NCI-H510A treated with DMSO at 0.1 percent for 48 hours (cell line): ENCODE measurements at regions not wholly inside any gene's neighbourhood (a gene's known extent, or its start where the extent isn't known, plus 50 kb on each side); places are given as distances from the start of the nearest gene placed in this dataset.

Experiments used
- DNase-seq: peaks from one replicate; lab custom pipeline; 2025; lab: John Stamatoyannopoulos, UW

DNA sequence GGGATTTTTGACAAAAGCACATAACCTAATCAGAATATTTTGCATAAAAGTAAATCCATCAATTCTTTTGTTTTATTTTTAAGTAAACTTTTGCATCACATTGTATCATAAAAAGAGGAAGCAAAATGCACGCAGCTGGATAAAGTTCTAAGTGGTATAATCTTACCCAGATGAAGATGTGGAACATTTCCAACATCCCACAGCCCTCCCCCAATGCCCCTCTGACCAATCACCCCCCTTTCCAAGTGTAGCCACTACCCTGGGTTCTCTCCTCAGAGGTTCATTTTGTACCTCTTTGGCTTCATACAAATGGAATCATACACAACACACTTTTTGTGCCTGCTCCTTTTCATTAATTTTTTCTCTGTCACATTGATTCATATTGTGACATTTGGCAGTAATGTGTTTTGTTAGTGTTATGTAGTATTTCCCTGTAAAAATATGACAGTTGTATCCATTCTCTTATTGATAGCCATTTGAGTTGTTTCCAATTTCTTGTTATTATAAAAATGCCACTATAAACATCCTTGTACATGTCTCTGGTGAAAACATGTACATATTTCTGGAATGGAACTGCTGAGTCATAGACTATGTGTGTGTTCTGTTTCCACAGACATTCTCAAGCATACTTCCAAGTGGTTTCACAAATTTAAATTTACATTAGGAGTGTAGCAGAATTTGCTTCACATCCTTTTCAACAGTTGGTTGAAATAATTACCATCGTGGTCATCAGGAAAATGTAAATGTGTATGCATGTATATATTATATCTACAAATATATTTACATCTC lies 92.9 kb upstream of the SYNDIG1 start:
- no peak for DNase-seq

DNA sequence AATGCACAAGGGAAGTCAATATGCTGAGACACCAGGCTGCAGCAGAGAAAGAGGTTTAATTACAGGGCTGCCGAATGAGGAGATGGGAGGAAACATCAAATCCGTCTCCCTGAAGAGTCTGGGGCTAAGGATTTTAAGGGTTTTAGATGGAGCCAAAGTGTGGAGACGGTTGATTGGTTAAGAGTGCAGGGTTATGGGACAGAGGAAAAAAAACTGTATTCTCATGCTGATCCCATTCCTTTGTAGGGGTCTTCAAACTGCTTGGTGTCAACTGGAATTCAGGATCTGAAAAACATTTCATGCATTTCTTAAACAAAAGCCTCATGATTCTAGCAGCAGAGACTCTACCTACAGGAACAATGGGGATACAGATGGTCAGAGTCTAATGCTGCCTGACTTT lies 96.1 kb upstream of the SYNDIG1 start:
- DNase-seq, result no peak

DNA sequence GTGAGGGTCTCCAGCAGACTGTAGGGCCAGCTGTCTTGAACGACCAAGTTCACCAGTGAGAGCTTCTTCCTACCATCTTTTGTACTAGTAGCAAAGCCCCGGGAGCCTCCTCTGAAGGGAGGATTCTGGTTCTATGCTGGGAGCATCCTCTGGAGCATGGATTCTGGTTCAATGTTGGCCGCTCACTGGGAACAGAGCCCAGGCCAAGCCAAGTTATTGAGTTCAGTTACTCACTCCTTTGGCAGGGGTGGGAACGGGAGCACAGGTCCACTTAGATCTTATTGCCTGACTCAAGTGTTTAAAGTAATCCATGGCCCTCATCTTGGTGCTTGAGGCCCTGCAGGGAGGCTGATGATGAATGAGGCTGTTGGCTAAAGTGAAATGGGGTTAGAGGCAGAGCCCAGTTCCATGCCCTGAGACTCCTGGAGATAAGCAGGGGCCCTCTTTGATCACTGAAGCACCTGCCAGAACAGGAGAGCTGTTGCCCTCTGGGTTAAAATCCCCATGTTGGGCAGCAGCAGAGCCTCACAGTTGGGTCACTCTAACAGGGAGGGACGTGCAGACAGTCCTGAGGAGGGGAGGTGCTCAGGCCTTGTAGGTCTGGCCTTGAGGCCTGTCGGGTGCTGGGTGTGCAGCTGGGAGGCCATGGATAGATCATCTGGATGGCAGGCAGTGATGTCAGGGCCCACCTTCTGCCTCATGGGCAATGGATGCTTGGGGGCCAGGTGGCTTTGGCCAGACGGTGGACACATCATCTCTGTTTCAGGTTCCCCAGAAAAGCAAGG lies 98.3 kb upstream of the SYNDIG1 start:
- no peak for DNase-seq

DNA sequence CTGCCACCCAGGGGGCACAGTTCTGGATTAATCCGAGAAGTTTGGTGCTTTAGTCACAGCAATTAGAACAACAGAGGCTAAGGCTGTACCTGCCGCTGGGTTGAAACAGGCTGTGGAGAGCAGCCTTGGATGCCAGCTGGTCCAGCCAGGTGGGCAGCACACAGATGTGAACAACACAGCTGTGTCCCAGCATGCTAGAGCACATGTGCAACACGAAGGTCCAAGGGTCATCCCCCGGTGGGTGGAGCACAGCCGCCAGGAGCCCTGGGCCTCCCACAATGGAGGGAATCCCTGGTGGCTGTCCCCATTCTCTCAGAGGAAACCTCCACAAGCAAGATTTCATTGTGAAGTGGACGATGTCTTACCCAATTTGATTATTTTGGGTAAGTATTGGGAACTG lies 99.2 kb upstream of the SYNDIG1 start:
- DNase-seq, result no peak

DNA sequence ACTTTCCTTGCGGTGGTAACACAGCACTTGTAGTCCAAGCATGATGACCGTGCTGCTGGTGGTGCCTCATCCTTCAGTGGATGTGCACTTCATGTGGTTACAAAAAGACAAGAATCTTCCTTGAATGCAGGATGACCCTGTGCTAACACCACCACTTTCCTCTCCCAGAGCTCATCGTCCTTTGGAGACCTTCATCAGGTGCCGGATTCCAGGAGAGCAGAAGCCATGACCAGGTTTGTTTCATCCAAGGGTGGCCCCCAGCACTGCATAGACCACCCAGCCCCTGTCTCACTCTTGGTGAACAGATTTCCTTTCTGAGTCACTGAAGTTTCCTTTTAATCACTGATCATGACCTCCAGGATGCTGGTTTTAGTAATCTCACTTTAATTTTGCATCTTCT lies 101.2 kb upstream of the SYNDIG1 start:
- no peak for DNase-seq

DNA sequence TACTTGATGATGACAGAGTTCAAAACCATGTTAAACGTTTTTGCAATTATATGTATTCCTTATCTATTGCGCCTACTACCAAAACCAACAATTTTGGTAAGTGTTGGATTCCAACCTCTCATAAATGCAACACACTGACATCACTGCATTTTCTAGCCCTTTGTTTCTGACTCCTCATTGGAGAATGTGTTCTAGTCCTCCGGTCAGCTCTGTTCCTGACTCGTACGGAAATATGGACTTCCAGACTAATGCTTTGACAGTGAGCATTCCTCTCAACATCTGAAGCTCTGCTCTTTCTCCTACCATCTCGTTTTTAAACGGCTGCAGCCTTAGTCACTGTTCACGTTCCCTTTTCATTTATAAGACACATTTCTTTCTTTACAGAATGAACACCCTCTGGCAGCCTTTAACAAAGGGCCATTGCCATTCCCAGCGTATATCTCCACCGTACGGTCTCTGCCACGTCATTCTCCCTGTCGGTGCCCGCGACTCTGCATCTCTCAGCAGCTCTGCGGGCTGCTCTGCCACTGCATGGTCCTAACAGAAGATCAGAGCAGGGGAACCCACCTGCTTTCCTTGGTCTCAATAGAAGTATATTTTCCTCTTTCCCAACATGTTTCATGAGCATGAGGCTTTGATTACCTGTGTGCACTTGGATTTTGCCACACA lies 103.0 kb upstream of the SYNDIG1 start:
- DNase-seq, result no peak

DNA sequence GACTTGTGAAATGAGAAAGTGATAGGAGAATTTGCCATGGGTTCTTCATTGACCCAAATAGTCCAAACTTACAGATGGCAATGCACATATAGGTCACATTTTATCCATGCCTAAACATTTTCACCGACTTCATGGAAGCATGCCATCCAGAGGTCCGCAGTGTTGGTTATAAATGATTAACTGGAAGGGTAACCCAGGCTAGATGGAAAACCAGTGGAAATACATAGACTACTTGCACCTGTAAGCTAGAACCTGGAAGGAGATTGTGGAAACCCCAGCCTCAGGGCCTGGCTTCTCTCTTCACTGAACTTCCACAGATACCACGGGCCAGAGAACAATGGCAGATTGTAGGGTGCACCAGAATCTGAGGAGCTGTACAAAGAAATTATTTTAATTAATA lies 103.8 kb upstream of the SYNDIG1 start:
- DNase-seq, result no peak

DNA sequence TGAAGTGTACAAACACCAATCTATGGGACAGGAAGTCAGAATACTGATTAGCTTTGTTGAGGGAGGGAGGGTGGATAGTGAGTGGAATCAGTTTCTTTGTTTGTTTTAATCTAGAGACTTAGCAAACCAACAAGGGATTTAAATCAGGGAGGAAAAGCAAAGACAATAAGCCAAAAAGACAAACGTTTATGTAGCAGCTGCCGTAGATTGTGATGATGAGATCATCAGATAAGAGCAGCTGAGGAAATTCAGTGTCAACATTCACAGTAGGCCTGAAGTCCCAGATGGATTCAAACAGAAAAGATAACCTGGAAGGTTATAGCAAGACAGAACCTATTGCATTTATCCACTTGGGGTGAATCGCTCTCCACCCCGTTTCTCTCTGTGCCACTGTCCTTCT lies 104.9 kb upstream of the SYNDIG1 start:
- no peak for DNase-seq

DNA sequence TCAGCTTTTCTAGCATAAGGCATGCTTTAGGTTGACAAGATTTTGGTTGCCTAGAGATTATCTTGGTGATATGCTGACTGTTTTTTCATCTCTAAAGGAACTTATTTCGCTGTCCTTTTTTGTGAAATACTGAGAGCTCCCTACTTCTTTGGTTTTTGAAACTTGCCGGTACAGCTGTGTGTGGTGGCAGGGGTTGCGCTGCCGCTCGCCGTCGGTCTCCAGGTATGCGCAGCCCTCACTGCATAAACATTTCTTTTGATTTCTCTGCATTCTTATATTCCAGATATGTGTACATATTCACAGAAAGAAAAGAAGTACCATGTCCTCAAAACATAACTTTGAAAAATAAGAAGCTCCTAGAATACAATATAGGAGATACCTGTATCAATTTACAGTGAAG lies 106.4 kb upstream of the SYNDIG1 start:
- no peak for DNase-seq

DNA sequence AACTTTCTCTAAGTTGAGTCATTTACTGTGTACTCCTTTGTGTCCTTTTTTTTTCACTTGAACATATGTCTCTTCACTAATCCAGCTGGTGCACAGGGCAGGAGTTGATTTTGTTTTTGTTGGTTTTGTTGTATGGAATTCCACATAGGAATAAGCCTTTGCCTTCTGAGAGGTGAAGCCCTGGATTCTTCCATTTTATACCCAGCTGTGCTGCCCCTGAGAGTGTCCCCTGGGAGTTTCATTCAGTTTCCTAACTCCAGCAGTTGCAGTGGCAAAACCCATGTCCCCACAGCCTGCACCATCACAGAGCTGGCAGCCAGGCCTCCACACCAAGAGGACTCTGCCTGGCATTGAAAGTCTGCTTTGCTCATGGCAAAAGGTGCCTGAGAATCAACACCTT lies 107.3 kb upstream of the SYNDIG1 start:
- no peak for DNase-seq

DNA sequence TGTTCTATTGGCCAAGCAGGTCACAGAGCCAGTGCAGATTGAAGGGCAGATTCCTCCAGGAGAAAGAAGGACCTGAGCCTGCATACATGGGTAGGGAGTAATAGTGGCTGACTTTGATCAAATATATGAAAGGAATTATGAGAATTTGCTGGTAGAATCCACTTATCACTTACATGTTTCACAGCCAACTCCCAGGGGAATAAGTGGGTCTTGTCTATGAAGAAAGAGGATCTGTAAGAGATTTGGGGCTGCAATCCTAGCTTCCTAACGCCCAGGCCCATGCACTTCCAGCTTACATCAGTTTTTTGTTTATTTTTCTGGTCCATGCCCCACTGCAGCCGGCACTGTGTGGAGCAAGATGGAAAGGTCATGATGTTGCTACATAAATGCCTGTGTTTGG lies 107.9 kb upstream of the SYNDIG1 start:
- DNase-seq, result no peak

DNA sequence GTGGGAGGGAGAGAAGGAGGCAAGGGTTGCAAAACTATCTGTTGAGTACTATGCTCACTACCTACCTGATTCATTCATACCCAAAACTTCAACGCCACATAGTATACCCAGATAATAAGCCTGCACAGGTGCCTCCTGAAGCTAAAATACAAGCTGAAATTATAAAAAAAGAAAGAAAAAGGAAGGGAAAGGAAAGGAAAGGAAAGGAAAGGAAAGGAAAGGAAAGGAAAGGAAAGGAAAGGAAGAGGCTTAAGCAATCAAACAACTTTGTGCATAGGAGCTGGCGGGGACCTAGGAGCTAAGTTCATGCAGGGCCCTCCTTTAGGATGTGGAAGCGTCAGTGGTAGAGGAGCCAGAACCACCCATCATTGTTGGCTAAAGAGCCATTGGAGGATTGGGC lies 108.9 kb upstream of the SYNDIG1 start:
- no peak for DNase-seq

DNA sequence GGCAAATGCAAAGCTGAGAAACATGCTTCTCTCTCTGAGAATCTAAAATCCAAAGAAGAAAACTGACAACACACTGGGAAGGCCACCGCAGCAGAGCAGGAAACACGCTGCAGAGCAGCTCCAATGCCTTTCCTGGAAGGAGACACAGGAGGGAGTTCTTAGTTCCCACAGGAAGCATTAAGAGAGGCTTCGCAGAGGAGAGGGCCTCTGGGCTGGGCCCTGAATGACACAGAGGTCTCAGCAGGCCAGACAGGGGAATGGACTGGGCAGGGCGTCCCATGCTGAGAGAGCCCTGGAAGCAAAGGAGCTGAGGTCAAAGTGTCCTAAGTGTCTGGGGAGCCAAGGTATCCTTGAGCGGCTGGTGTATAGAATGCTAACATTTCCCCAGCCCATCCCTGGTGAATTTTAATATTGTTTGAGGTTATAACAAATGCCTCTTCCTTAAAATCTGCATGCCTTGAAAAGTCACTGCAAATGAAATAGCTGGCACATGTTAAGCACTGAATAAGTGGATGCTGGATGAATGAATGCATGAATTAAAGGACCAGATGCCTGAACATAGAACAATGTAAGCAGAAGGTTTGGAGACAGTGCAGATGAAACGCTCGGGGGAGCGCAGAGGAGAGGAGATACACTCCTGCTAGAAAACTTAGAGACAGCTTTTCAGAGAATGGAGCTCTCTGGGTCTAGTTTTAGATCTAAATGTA lies 110.0 kb upstream of the SYNDIG1 start:
- no peak for DNase-seq

DNA sequence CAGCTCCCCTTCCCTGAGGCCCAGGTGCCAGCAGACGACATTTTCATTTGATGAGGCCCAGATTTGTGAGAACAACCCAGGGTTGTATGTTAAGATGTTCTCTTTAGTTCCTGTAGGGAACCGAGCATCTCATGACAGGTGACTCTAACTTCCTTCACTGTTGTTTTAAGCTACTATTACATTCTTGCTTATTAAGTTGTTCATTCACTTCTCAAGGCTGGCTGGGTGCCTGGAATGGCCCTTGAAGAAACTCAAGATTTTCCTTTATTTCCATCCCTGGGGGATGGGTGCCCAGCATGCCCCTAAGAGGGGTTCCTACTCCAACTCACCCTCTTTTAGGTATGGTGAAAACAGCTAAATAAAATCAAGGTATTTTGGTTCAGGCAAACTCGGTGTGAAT lies 111.5 kb upstream of the SYNDIG1 start:
- no peak for DNase-seq

DNA sequence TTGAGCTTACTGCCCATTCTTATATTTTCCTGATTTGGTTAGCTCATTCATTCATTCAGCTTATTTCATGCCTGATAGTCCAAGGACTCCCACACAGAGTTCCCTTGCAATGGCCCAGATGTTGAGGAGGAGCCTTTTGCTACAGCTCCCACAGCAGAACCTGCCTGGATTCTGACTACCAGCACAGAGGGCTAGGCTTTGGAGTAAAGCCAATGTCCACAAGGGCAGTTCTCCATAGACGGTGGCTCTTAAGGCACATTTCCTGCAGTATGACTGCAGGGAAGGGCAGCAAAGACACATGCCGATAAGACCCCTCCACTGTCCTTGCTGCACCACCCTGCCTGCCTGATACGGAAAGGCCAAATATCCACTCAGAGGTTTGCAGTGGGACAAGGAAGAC lies 112.3 kb upstream of the SYNDIG1 start:
- no peak for DNase-seq

DNA sequence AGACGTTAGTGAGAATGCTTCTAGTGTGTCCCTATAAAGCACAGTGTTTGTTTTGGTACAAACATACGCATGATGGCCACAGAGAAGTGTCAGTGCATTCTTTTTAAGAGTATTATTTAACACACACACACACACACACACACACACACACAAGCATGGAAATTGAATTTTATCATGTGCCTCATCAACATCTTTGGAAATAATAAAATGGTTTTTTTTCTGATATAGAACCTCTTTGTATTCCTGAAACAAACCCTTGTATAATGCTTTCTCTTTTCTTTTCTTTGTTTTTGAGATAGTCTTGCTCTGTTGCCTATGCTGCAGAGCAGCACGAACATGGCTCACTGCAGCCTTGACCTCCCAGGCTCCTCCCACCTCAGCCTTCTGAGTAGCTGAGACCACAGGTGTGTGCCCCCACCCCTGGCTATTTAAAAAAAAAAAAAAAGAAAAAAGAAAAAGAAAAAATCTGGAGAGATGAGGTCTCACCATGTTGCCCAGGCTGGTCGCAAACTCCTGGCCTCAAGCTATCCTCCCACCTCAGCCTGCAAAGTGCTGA lies 116.2 kb upstream of the SYNDIG1 start:
- no peak for DNase-seq

DNA sequence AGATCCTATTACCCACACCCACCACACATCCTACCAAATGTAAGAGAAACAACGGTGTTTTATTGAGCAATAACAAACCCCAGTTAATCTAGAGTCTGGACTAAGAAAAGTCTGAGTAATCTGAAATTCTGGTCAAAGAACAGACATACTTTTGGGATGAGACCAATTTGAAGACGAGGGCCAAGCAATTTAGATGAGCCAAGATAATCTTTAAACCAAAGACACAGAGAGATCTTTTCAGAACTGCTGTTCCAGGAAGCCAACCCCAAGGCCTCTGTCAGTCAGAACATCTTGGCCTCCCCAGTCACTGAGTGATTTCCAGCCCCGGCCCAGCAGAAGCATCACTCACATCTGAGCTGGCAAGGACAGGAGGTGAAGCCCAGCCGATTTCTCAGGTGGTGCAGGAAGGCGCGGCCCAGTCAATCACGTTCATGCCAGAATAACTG lies 118.5 kb upstream of the SYNDIG1 start:
- no peak for DNase-seq

DNA sequence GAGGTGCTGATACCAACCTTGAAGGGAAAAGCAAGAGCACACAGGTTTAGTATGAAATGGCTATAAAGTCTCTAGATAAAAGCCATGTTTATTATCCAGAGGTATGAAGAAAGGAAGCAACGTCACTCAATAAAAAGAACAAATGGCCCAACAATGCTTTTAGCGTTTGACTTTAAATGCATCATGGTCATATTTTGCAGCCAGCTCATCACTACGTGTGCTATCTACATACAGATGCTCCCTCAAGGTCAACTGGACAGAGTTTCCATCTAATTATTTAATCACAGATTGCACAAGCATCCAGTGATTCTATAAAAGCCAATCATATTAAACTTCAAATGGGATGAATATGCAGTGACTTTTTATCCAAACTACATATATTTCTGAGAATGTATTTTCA lies 127.6 kb upstream of the SYNDIG1 start:
- no peak for DNase-seq

DNA sequence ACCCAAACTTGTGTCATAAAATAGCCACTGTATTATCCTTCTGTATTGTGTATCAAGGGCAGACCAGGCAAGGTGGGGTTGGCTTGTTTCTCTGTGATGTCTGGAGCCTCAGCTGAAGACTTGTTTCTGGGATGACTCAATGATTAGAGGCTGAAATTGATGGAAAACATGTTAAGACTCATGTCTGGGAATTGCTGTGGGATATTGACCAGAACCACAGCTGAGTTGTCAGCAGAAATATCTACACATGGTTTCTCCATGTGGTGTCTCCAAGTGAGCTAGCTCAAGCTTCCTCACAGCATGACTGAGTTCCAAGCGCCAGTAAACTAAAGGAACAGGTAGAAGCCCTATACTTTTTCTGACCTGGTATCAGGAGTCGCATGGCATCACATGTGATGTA lies 128.5 kb upstream of the SYNDIG1 start:
- no peak for DNase-seq

DNA sequence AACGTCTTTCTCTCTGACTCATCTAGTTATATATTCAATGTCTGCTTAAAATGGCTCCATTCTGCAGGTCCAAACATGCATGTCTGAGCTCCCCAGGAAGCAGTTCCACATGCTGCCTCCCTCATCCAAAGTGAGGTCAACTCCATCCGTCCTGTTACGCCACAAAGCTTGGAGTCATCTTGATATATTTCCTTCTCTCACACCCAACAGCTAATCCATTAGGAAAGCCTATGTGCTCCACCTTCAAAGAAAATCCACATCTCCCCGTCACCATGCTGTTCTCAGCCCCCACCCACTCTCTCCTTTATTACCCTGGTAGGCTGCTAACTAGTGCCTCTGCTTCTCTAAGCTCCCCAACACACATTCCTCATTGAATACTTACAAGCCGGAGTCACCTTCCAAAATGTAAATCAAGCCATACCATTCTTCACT lies 130.2 kb upstream of the SYNDIG1 start:
- no peak for DNase-seq

DNA sequence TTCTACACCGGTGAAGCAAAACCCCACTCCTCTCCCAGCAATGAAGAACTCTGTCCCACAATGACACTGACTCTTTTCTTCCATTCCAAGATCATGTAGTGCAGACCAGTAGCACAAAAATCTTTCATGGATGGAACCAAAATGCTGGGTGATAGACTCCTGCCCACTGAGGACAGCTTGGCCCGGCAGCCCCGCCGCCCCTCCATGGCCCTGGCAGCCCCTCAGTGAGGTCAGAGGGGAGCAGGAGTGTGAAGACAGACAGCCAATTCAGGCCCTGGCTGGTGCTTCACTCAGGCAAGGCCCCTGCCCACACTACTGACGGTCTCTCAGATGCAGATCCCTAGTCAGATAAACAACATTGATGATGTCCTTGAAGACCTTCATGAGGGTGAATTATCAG lies 131.9 kb upstream of the SYNDIG1 start:
- DNase-seq, result no peak

DNA sequence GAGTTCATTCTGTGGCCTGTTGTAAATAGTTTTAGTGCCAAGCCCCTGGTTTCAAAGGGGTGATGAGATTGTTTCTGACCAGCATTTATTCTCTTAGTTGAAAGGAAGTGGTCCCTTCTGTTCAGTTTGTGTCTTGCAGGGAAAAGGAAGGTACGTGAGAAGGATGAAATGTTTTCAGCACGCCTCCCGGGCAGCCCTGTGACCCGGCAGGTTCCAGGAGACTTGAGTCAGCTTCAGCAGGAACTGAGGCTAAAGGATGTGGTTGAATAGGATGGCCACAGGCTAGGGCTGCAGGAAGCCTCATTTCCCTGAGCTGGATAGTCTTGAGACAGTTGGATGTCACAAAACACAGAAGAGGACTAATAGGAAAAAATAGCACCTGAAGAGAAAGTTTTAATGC lies 132.4 kb upstream of the SYNDIG1 start:
- DNase-seq, result no peak
